Naive thymus-derived CD4-positive, alpha-beta T cell (primary cell): ENCODE measurements at regions not wholly inside any gene's neighbourhood (a gene's known extent, or its start where the extent isn't known, plus 50 kb on each side); places are given as distances from the start of the nearest gene placed in this dataset.
"Not testable (repeated sequence)": the region's sequence is repeated elsewhere in the genome, so short reads cannot be mapped to it uniquely, and the experiment has no call there.

Experiments used
- ATAC-seq: fragments of 150-1000 bp; cut with Tn5 transposase; 2 replicates; pipeline ENCODE4 v1.10.0; 2021; ENCODE audit warnings: mild to moderate bottlenecking, moderate library complexity
- CTCF ChIA-PET: fragments of 350-600 bp; sonication (Branson Sonifier 250); formaldehyde crosslinking; loops from one replicate; lab custom pipeline; 2021; ENCODE audit warnings: antibody characterized with exemption; lab: Charles Lee
- POLR2A ChIA-PET: fragments of 350-600 bp; sonication (Branson Sonifier 250); formaldehyde crosslinking; loops from one replicate; lab custom pipeline; 2021; ENCODE audit warnings: antibody characterized with exemption, inconsistent platforms; lab: Charles Lee
- DNase-seq, 9 donors: peaks; one replicate each; pipeline versions ENCODE4 v3.0.0 to v3.0.0-alpha.2; 2020 to 2022; ENCODE audit warnings: mixed read lengths in 1 of 9
- H3K27ac ChIP-seq: one replicate; pipeline ENCODE4 v1.7.0; 2013; ENCODE audit warnings: mild to moderate bottlenecking, low read depth, low read length, moderate library complexity
- H3K27me3 ChIP-seq, 2 donors: one replicate each; pipeline ENCODE4 v1.7.0; 2013; ENCODE audit warnings: low read length in 2 of 2, mild to moderate bottlenecking in 2 of 2, moderate library complexity in 2 of 2; ENCODE audit not compliant: control insufficient read depth in 2 of 2, insufficient read depth in 2 of 2
- H3K36me3 ChIP-seq, 3 experiments: 1 replicate in 2 of 3; 2 replicates in 1 of 3; pipeline ENCODE4 v1.7.0; 2013; ENCODE audit warnings: low read length in 3 of 3, mild to moderate bottlenecking in 3 of 3, moderate library complexity in 1 of 3; ENCODE audit not compliant: insufficient read depth in 3 of 3, control insufficient read depth in 2 of 3
- H3K4me1 ChIP-seq, 2 donors: one replicate each; pipeline ENCODE4 v1.7.0; 2013; ENCODE audit warnings: low read length in 2 of 2, mild to moderate bottlenecking in 2 of 2, moderate library complexity in 1 of 2; ENCODE audit not compliant: control insufficient read depth in 2 of 2, insufficient read depth in 2 of 2
- H3K4me3 ChIP-seq: 2 replicates; pipeline ENCODE4 v1.7.0; 2013; ENCODE audit warnings: mild to moderate bottlenecking, low read length
- H3K9me3 ChIP-seq, 3 experiments: 1 replicate in 2 of 3; 2 replicates in 1 of 3; pipeline ENCODE4 v1.7.0; 2013; ENCODE audit warnings: low read length in 3 of 3; ENCODE audit not compliant: control insufficient read depth in 2 of 3
- H3K27ac Mint-ChIP-seq, 9 donors: one replicate each; pipeline ENCODE4 v1.8.0; 2020 to 2022; ENCODE audit warnings: mixed read lengths in 9 of 9, mild to moderate bottlenecking in 8 of 9, moderate library complexity in 5 of 9, inconsistent platforms in 2 of 9
- H3K27me3 Mint-ChIP-seq, 5 donors: one replicate each; pipeline ENCODE4 v1.8.0; 2021 to 2022; ENCODE audit warnings: mixed read lengths in 5 of 5, mild to moderate bottlenecking in 1 of 5
- H3K36me3 Mint-ChIP-seq, 5 donors: one replicate each; pipeline ENCODE4 v1.8.0; 2020 to 2022; ENCODE audit warnings: mixed read lengths in 5 of 5, mild to moderate bottlenecking in 3 of 5, inconsistent platforms in 1 of 5
- H3K4me1 Mint-ChIP-seq, 7 donors: one replicate each; pipeline ENCODE4 v1.8.0; 2020 to 2022; ENCODE audit warnings: mixed read lengths in 7 of 7, mild to moderate bottlenecking in 3 of 7, inconsistent platforms in 1 of 7
- H3K4me3 Mint-ChIP-seq, 10 donors: one replicate each; pipeline ENCODE4 v1.8.0; 2020 to 2022; ENCODE audit warnings: mild to moderate bottlenecking in 10 of 10, mixed read lengths in 10 of 10, moderate library complexity in 6 of 10, inconsistent platforms in 2 of 10
- H3K9me3 Mint-ChIP-seq, 11 donors: one replicate each; pipeline ENCODE4 v1.8.0; 2020 to 2022; ENCODE audit warnings: mixed read lengths in 11 of 11, mild to moderate bottlenecking in 4 of 11, inconsistent platforms in 1 of 11, moderate library complexity in 1 of 11
- intact Hi-C, 2 donors: fragments of 100-400 bp; cut with micrococcal nuclease; formaldehyde crosslinking; loops; one replicate each; pipeline ENCODE4 v1.15.1; 2023

DNA sequence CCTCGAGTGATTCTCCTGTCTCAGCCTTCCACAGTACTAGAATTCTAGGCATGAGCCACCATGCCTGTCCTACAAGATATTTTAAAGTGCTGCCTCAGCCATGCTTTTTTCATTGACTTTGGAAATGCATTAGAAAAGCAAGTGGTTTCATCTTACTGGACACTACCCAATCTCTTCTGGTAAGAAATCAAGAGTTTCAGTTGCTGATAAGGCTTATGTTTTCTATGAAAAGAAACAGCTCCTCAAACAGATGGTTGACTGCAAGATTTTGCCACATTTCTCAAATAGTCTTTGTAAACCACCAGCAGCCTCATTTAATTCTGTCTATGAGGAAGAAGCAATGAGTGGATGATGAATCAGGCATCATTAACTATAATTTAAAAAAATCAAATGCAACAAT lies 264.5 kb upstream of the LRP1B start:
- H3K27me3 Mint-ChIP-seq: no peaks in the 10 kb centered on the region
- H3K27me3 ChIP-seq: no peaks in the 10 kb centered on the region
- H3K27ac ChIP-seq: no peak overlapping the region
- CTCF ChIA-PET: no interaction called here
- intact Hi-C loops: no loop called here
- no peaks in the 10 kb centered on the region for H3K4me1 ChIP-seq
- H3K36me3 Mint-ChIP-seq: no peaks in the 10 kb centered on the region
- DNase-seq (no peak), ATAC-seq (no peak)
- no peak overlapping the region for H3K4me3 Mint-ChIP-seq
- peaks cover 0 to 6% (median 0%) of the 10 kb centered on the region in 3 experiments for H3K9me3 ChIP-seq
- POLR2A ChIA-PET: no interaction called here
- peaks cover 0 to 30% (median 11%) of the 10 kb centered on the region in 11 donors for H3K9me3 Mint-ChIP-seq
- H3K4me3 ChIP-seq: no peak overlapping the region
- no peak overlapping the region for H3K27ac Mint-ChIP-seq
- H3K4me1 Mint-ChIP-seq: no peaks in the 10 kb centered on the region
- H3K36me3 ChIP-seq: no peaks in the 10 kb centered on the region

DNA sequence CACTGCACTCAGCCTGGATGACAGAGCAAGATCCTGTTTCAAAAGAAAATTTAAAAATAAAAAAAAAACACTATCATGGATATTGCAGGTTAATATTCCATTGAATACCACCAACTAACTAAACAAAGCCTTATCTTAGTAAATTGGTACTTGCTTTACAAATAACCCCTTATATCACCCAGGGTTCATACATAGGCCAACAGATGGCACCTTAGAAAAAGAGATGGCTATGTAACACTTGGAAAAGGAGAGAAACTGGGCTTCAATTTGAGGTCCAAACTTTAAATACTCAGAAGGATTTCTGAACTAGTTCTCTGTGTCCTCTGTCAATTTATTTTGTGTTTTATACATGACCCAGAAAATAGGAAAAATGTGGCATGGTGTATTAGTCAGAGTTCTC lies 249.6 kb upstream of the LRP1B start:
- POLR2A ChIA-PET: no interaction called here
- H3K4me3 ChIP-seq: no peak overlapping the region
- peaks cover 0 to 10% (median 2%) of the 10 kb centered on the region in 11 donors for H3K9me3 Mint-ChIP-seq
- ATAC-seq: no peak
- H3K36me3 ChIP-seq: no peaks in the 10 kb centered on the region
- H3K27me3 Mint-ChIP-seq: no peaks in the 10 kb centered on the region
- H3K4me3 Mint-ChIP-seq: no peak overlapping the region
- H3K27me3 ChIP-seq: no peaks in the 10 kb centered on the region
- no peak overlapping the region for H3K27ac ChIP-seq
- CTCF ChIA-PET: no interaction called here
- no peaks in the 10 kb centered on the region for H3K4me1 ChIP-seq
- intact Hi-C loops: no loop called here
- H3K4me1 Mint-ChIP-seq: no peaks in the 10 kb centered on the region
- H3K36me3 Mint-ChIP-seq: no peaks in the 10 kb centered on the region
- DNase-seq: no peak
- no peaks in the 10 kb centered on the region for H3K9me3 ChIP-seq
- H3K27ac Mint-ChIP-seq: no peak overlapping the region

GRCh38 chr2:142362069-142362468 lies 231.3 kb upstream of the LRP1B start:
- H3K4me1 Mint-ChIP-seq, intact Hi-C loops: not testable (repeated sequence)

DNA sequence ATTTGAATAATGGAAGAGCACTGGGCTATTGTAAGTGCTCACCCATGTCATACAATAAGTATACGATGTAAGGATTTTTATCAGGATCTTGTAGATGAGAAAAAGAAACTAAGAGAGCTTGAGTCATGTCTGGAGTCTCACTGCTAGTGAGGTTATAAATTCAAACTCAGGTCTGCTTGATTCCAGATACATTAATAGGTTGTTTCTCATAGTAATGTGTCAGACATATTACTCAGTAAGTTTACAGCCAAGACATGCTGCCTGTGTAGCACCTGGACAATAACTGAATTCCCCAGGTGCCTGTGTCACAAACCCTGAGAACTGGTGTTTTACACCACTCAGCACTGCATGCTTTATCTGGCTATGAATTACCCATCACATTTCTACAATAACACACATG lies 216.9 kb upstream of the LRP1B start:
- no peak for ATAC-seq

More at GRCh38 chr2:142362069-142362468, 231.3 kb upstream of the LRP1B start:
- H3K4me3 Mint-ChIP-seq, DNase-seq, H3K27ac ChIP-seq, H3K9me3 ChIP-seq, H3K36me3 ChIP-seq, POLR2A ChIA-PET, ATAC-seq, H3K27me3 ChIP-seq, H3K27ac Mint-ChIP-seq, H3K9me3 Mint-ChIP-seq, CTCF ChIA-PET, H3K4me3 ChIP-seq, H3K4me1 ChIP-seq, H3K27me3 Mint-ChIP-seq, H3K36me3 Mint-ChIP-seq: not testable (repeated sequence)

DNA sequence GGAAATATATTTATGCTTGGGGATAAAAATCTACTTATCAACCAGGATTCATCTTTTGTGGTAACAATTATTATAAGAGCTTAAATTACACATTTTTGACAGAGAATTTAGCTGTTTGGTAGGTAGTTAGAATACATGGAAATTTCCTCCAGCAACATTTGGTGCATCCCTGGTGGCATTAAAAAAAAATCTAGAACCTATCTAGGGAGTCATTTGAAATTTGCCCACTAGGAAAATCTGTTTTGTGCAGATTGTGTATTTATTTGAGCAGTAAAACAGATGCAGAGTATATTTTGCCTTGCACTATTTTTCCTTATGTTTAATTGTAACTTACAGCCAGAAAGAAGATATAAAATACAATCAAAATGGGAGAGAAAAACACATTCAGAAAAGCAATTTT lies 208.4 kb upstream of the LRP1B start:
- H3K4me1 Mint-ChIP-seq: no peaks in the 10 kb centered on the region
- CTCF ChIA-PET: no interaction called here
- intact Hi-C loops: no loop called here

More for the DNA sequence above, 216.9 kb upstream of the LRP1B start:
- CTCF ChIA-PET: no interaction called here
- H3K4me1 Mint-ChIP-seq: no peaks in the 10 kb centered on the region
- H3K4me1 ChIP-seq: no peaks in the 10 kb centered on the region
- H3K36me3 Mint-ChIP-seq: no peaks in the 10 kb centered on the region
- no peak for DNase-seq
- intact Hi-C loops: no loop called here
- POLR2A ChIA-PET: no interaction called here
- peaks cover 0 to 5% (median 1%) of the 10 kb centered on the region in 11 donors for H3K9me3 Mint-ChIP-seq
- H3K4me3 Mint-ChIP-seq: no peak overlapping the region
- no peak overlapping the region for H3K27ac Mint-ChIP-seq
- H3K27me3 ChIP-seq: no peaks in the 10 kb centered on the region
- H3K27me3 Mint-ChIP-seq: no peaks in the 10 kb centered on the region
- no peaks in the 10 kb centered on the region for H3K36me3 ChIP-seq
- no peak overlapping the region for H3K4me3 ChIP-seq
- H3K27ac ChIP-seq: no peak overlapping the region
- no peaks in the 10 kb centered on the region for H3K9me3 ChIP-seq

GRCh38 chr2:142332196-142332595 lies 201.4 kb upstream of the LRP1B start:
- no peaks in the 10 kb centered on the region for H3K4me1 ChIP-seq
- ATAC-seq: no peak
- intact Hi-C loops: no loop called here
- H3K4me3 ChIP-seq: no peak overlapping the region
- H3K27me3 ChIP-seq: no peaks in the 10 kb centered on the region
- no peak overlapping the region for H3K27ac ChIP-seq
- DNase-seq: no peak
- Mint-ChIP-seq H3K36me3 (no peaks in the 10 kb centered on the region), H3K27ac (no peak overlapping the region), H3K4me3 (no peak overlapping the region), H3K4me1 (no peaks in the 10 kb centered on the region), H3K27me3 (no peaks in the 10 kb centered on the region), H3K9me3 (peaks cover 0 to 25% (median 8%) of the 10 kb centered on the region in 11 donors)
- H3K36me3 ChIP-seq: no peaks in the 10 kb centered on the region
- ChIA-PET CTCF (no interaction called here), POLR2A (no interaction called here)
- no peaks in the 10 kb centered on the region for H3K9me3 ChIP-seq

More for the DNA sequence above, 208.4 kb upstream of the LRP1B start:
- ATAC-seq (no peak), DNase-seq (no peak)
- H3K36me3 ChIP-seq: no peaks in the 10 kb centered on the region
- H3K4me3 ChIP-seq: no peak overlapping the region
- H3K27me3 ChIP-seq: no peaks in the 10 kb centered on the region
- Mint-ChIP-seq H3K27ac (no peak overlapping the region), H3K4me3 (no peak overlapping the region), H3K36me3 (no peaks in the 10 kb centered on the region), H3K9me3 (peaks cover 0 to 14% (median 8%) of the 10 kb centered on the region in 11 donors), H3K27me3 (no peaks in the 10 kb centered on the region)
- no peaks in the 10 kb centered on the region for H3K9me3 ChIP-seq
- H3K27ac ChIP-seq: no peak overlapping the region
- POLR2A ChIA-PET: no interaction called here
- H3K4me1 ChIP-seq: no peaks in the 10 kb centered on the region

GRCh38 chr2:142330458-142330857 lies 199.6 kb upstream of the LRP1B start:
- H3K36me3 Mint-ChIP-seq: no peaks in the 10 kb centered on the region
- H3K27me3 ChIP-seq: no peaks in the 10 kb centered on the region
- no peak overlapping the region for H3K27ac ChIP-seq
- H3K9me3 Mint-ChIP-seq: peaks cover 0 to 25% (median 8%) of the 10 kb centered on the region in 11 donors
- H3K4me1 Mint-ChIP-seq: no peaks in the 10 kb centered on the region
- H3K27ac Mint-ChIP-seq: no peak overlapping the region
- H3K36me3 ChIP-seq: no peaks in the 10 kb centered on the region
- ATAC-seq (no peak), DNase-seq (no peak)
- H3K9me3 ChIP-seq: no peaks in the 10 kb centered on the region
- no peak overlapping the region for H3K4me3 ChIP-seq
- H3K4me1 ChIP-seq: no peaks in the 10 kb centered on the region
- ChIA-PET CTCF (no interaction called here), POLR2A (no interaction called here)
- intact Hi-C loops: no loop called here
- no peaks in the 10 kb centered on the region for H3K27me3 Mint-ChIP-seq
- H3K4me3 Mint-ChIP-seq: no peak overlapping the region
